ENCODE measurements at regions not wholly inside any gene's neighbourhood (a gene's known extent, or its start where the extent isn't known, plus 50 kb on each side); places are given as distances from the start of the nearest gene placed in this dataset.

GRCh38 chr14:98548071-98548686 lies 723.8 kb downstream of the BCL11B start:
- Histone ChIP-seq H3K27me3 (peaks cover 4% of the 10 kb centered on the region), H3K36me3 (no peaks in the 10 kb centered on the region), H3K4me1 (no peaks in the 10 kb centered on the region), H3K4me3 (no peak overlapping the region), H3K27ac (no peak overlapping the region), H3K9me3 (no peaks in the 10 kb centered on the region)
- no peak for ATAC-seq
- 51 to 55% methylated on average over 6 of the region's 6 CpGs for WGBS, 2 donors (ENCODE audit: low coverage in 1 of 2)
- TF ChIP-seq EP300 (IDR thresholded peaks at IDR 0.05) (no peak), POLR2A (IDR thresholded peaks at IDR 0.05) (no peak), POLR2AphosphoS5 (IDR thresholded peaks at IDR 0.05) (no peak)
- TF ChIP-seq, protein P1, sequence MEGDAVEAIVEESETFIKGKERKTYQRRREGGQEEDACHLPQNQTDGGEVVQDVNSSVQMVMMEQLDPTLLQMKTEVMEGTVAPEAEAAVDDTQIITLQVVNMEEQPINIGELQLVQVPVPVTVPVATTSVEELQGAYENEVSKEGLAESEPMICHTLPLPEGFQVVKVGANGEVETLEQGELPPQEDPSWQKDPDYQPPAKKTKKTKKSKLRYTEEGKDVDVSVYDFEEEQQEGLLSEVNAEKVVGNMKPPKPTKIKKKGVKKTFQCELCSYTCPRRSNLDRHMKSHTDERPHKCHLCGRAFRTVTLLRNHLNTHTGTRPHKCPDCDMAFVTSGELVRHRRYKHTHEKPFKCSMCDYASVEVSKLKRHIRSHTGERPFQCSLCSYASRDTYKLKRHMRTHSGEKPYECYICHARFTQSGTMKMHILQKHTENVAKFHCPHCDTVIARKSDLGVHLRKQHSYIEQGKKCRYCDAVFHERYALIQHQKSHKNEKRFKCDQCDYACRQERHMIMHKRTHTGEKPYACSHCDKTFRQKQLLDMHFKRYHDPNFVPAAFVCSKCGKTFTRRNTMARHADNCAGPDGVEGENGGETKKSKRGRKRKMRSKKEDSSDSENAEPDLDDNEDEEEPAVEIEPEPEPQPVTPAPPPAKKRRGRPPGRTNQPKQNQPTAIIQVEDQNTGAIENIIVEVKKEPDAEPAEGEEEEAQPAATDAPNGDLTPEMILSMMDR (IDR thresholded peaks at IDR 0.05) = no peak

DNA sequence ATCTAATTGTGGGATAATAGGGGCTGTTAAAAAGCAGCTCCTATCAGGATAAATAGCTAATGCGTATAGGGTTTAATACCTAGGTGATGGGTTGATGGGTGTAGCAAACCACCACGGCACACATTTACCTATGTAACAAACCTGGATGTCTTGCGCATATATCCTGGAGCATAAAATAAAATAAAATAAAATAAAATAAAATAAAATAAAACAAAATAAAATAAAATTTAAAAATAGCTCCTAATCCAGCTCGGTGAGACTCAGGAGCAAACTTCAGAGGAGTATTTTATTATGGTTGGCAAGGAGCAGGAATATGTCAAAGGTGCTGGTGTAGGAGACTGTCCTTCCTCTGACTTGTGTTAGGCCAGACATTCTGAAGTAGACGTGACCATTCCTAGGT lies 721.0 kb downstream of the BCL11B start:
- WGBS, 2 donors (ENCODE audit: low coverage in 1 of 2) = 74 to 96% methylated on average over 4 to 5 of the region's 5 CpGs
- no peaks in the 10 kb centered on the region for H3K4me1 ChIP-seq
- H3K36me3 ChIP-seq = no peaks in the 10 kb centered on the region
- peaks cover 5% of the 10 kb centered on the region for H3K27me3 ChIP-seq
- ATAC-seq = no peak
- TF ChIP-seq, protein P1 (IDR thresholded peaks at IDR 0.05) = no peak
- TF ChIP-seq EP300 (IDR thresholded peaks at IDR 0.05) = no peak
- no peak for TF ChIP-seq POLR2A (IDR thresholded peaks at IDR 0.05)
- TF ChIP-seq POLR2AphosphoS5 (IDR thresholded peaks at IDR 0.05) = no peak
- no peak overlapping the region for H3K4me3 ChIP-seq
- no peaks in the 10 kb centered on the region for H3K9me3 ChIP-seq
- H3K27ac ChIP-seq = no peak overlapping the region

DNA sequence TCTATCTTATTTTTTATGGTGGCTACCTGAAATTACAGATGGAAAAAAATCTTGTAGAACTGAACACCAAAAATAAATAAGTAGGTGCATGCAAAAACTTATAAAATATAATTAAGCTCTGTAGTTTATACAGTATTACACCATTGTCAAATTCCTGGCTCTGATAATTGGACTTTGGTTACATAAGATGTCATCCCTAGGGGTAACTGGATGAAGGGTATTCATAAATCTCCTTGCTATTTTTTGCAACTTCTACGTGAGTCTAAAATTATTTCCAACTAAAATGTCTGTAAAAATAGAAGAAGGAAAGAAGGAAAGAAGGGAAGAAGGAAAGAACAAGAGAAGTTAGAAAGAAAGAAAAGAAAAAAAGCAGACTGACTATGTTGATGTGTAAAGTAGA lies 716.6 kb downstream of the BCL11B start:
- Histone ChIP-seq H3K27ac (no peak overlapping the region), H3K4me3 (no peak overlapping the region), H3K4me1 (no peaks in the 10 kb centered on the region), H3K27me3 (peaks cover 9% of the 10 kb centered on the region), H3K9me3 (no peaks in the 10 kb centered on the region), H3K36me3 (no peaks in the 10 kb centered on the region)
- WGBS, 2 donors (ENCODE audit: low coverage in 1 of 2) = 50 to 60% methylated on average over 1 of the region's 1 CpG
- TF ChIP-seq EP300 (IDR thresholded peaks at IDR 0.05) (no peak), POLR2AphosphoS5 (IDR thresholded peaks at IDR 0.05) (no peak), POLR2A (IDR thresholded peaks at IDR 0.05) (no peak)
- TF ChIP-seq, protein P1 (IDR thresholded peaks at IDR 0.05) = no peak
- no peak for ATAC-seq

DNA sequence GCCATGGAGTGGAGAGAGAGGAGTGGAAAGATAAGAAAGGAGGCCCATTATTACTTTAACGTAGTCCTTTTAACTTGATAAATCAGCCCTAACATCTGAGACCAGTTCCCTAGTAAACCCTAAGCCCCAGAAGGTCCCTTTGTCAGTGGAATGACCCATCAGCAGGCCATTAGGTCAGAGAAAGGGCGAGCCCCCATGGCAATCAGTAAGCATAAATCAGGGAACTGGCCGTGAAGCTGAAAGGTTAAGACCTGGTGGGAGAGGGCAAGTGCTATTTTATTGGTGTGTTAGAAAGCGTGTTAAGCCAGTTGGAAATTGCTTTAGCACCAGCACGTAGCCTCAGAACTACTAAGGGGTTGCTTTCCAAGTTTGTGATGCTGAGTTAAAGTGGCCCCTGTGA lies 708.0 kb downstream of the BCL11B start:
- Histone ChIP-seq H3K9me3 (no peaks in the 10 kb centered on the region), H3K27me3 (peaks cover 14% of the 10 kb centered on the region), H3K4me3 (no peak overlapping the region), H3K4me1 (no peaks in the 10 kb centered on the region), H3K27ac (no peak overlapping the region), H3K36me3 (no peaks in the 10 kb centered on the region)
- WGBS, 2 donors (ENCODE audit: low coverage in 1 of 2) = 9 to 10% methylated on average over 5 of the region's 5 CpGs
- ATAC-seq = no peak
- no peak for TF ChIP-seq POLR2AphosphoS5 (IDR thresholded peaks at IDR 0.05)
- no peak for TF ChIP-seq POLR2A (IDR thresholded peaks at IDR 0.05)
- TF ChIP-seq, protein P1 (IDR thresholded peaks at IDR 0.05) = no peak
- no peak for TF ChIP-seq EP300 (IDR thresholded peaks at IDR 0.05)

- H3K36me3 ChIP-seq = no peaks in the 10 kb centered on the region
- H3K4me3 ChIP-seq = no peak overlapping the region
- no peak overlapping the region for H3K27ac ChIP-seq
- no peak for TF ChIP-seq POLR2A (IDR thresholded peaks at IDR 0.05)
- no peak for TF ChIP-seq EP300 (IDR thresholded peaks at IDR 0.05)
- TF ChIP-seq, protein P1 (IDR thresholded peaks at IDR 0.05) = no peak
- TF ChIP-seq POLR2AphosphoS5 (IDR thresholded peaks at IDR 0.05) = no peak
- ATAC-seq = no peak
- no peaks in the 10 kb centered on the region for H3K4me1 ChIP-seq
- H3K27me3 ChIP-seq = peaks cover 14% of the 10 kb centered on the region
- no peaks in the 10 kb centered on the region for H3K9me3 ChIP-seq
These were observed 707.5 kb downstream of the BCL11B start for GRCh38 chr14:98564541-98564940.
